RWPE1 (cell line): ENCODE measurements at regions not wholly inside any gene's neighbourhood (a gene's known extent, or its start where the extent isn't known, plus 50 kb on each side); places are given as distances from the start of the nearest gene placed in this dataset.
"Not testable (repeated sequence)": the region's sequence is repeated elsewhere in the genome, so short reads cannot be mapped to it uniquely, and the experiment has no call there.

Experiments used
- CTCF ChIA-PET: fragments of 350-600 bp; sonication (Branson Sonifier 250); formaldehyde crosslinking; extraction: SDS; loops from one replicate; lab custom pipeline; 2021; lab: Yijun Ruan, JAX
- POLR2A ChIA-PET: fragments of 400-600 bp; formaldehyde crosslinking; extraction: SDS; loops from one replicate; lab custom pipeline; 2020; ENCODE audit warnings: antibody characterized with exemption; ENCODE audit not compliant: low non-redundant PET; lab: Yijun Ruan, JAX
- DNase-seq: peaks from one replicate; pipeline ENCODE4 v3.0.0; 2012; ENCODE audit warnings: low spot score
- H3K27ac ChIP-seq: fragments of 450-650 bp; 2 replicates; pipeline ENCODE4 v1.5.1; 2017
- TF ChIP-seq, protein P1 (sequence below): fragments of 450-650 bp; conservative IDR thresholded peaks from 2 replicates; pipeline ENCODE4 v1.5.1; 2017; ENCODE audit warnings: low read depth, mild to moderate bottlenecking

DNA sequence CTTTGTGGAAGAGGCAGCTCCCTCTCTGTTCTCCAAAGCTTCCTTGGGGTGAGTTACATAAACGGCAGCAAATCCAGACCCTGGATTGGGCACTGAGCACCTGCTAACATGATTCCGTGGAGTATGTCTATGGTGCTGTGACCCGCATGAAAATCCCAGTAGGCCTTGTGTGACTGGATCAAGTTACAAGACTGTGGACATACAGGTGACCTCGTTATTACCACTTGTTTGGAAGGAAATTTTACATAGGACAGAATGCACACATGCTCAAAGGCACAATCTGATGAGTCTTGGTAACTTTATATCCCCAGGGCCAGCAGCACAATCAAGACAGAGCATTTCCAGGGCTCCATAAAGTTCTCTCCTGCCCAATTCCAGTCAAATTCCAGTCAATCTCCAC lies 120.2 kb upstream of the OTOS start:
- DNase-seq, result no peak
- POLR2A ChIA-PET, result no interaction called here
- TF ChIP-seq, protein P1, sequence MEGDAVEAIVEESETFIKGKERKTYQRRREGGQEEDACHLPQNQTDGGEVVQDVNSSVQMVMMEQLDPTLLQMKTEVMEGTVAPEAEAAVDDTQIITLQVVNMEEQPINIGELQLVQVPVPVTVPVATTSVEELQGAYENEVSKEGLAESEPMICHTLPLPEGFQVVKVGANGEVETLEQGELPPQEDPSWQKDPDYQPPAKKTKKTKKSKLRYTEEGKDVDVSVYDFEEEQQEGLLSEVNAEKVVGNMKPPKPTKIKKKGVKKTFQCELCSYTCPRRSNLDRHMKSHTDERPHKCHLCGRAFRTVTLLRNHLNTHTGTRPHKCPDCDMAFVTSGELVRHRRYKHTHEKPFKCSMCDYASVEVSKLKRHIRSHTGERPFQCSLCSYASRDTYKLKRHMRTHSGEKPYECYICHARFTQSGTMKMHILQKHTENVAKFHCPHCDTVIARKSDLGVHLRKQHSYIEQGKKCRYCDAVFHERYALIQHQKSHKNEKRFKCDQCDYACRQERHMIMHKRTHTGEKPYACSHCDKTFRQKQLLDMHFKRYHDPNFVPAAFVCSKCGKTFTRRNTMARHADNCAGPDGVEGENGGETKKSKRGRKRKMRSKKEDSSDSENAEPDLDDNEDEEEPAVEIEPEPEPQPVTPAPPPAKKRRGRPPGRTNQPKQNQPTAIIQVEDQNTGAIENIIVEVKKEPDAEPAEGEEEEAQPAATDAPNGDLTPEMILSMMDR, result no peak
- no peak overlapping the region for H3K27ac ChIP-seq
- CTCF ChIA-PET, result interaction anchor here (0.6 kb wide), 1 partner anchor 103 kb away, joined by 4 read pairs; no protein-coding TSS in a partner anchor

DNA sequence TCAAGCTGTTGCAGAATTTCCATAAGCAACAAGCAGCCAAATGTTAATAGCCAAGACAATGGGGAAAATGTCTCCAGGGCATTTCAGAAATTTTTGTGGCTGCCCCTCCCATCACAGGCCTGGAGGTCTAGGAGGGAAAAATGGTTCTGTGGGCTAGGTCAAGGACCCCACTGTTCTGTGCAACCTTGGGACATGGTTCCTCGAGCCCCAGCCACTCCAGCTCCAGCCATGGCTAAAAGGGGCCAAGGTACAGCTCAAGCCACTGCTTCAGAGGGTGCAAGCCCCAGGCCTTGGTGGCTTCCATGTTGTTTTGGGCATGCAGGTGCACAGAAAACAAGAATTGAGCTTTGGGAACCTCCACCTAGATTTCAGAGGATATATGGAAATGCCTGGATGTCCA lies 122.1 kb upstream of the OTOS start:
- H3K27ac ChIP-seq, POLR2A ChIA-PET, CTCF ChIA-PET, DNase-seq: not testable (repeated sequence)

DNA sequence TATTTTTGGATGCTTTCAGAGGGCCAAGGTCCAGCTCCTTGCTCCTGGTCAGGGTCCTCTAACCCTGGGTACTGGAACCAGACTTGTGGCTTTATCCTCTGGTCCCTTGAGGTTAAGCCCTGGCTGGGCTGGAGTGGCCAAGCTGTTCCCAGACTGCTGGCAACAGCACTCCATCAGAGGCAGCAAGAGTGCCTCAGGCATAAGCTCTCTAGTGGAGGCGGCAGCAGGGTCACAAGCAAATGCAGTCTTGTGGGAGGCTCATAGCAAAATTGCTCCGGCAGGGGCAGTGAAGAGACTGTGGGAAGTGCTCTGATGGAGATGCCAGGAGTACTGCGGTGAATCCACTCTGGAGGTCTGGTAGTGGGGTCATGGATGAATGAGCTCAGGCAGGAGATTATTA lies 128.9 kb upstream of the OTOS start:
- H3K27ac ChIP-seq, result no peak overlapping the region
- DNase-seq, result no peak
- POLR2A ChIA-PET, result no interaction called here
- CTCF ChIA-PET, result interaction anchor here (0.6 to 0.8 kb wide), 3 partner anchors 10 to 173 kb away, joined by 3 to 4 read pairs (median 3); no protein-coding TSS in a partner anchor
- TF ChIP-seq, protein P1, result no peak

DNA sequence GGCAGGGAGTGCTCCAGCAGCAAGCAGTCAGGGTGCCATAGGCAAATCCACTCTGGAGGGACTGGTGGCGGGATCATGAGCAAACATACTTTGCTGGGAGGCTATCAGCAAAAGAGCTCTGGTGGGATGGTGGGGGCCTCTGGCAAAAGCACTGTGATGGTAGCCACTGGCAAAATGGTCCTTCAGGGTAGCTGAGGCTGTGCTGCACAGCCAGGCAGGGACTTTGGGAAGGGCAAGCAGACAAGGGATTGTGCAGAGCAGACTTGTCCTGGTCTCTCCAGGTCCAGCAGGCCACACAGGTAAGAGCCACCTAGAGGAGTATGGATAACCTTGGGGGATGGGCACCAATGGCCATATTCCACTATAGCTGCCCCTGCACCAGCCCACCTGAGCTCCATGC lies 129.4 kb upstream of the OTOS start:
- no peak for DNase-seq
- H3K27ac ChIP-seq, result no peak overlapping the region
- TF ChIP-seq, protein P1, result no peak
- ChIA-PET POLR2A (no interaction called here), CTCF (interaction anchor here (0.6 to 0.7 kb wide), 2 partner anchors 9 to 11 kb away, joined by 3 read pairs; no protein-coding TSS in a partner anchor)

DNA sequence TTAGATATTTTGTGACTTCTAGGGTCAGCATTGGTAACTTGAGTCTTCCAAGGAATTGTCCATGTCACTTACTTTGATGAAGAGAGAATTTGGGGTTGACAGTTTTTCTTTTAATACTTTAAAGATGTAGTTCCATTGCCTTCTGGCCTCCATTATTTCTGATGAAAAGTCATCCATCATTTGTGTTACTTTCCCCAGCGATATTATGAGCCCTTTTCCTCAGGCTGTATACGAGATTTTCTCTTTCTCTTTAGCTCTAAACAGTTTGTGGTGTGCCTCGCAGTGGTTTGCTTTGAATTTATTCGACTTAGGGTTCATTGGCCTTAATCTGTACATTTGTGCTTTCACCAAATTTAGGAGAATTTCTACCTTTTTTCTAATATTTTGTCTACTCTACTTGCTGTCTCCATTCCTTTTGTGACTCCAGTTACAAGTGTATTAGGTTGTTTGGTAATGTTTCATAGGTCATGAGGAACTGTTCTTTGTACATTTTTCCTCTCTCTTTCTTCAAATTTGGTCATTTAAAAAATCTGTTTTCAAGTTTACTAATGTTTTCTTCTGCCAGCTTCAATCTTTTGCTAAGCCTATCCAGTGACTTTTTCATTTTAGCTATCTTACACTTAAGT lies 131.4 kb upstream of the OTOS start:
- TF ChIP-seq, protein P1, result no peak
- no peak for DNase-seq
- POLR2A ChIA-PET, result interaction anchor here (0.5 kb wide), 1 partner anchor 1341 kb away, joined by 3 read pairs; no protein-coding TSS in a partner anchor
- H3K27ac ChIP-seq, result no peak overlapping the region
- CTCF ChIA-PET, result interaction anchor here (0.5 kb wide), 1 partner anchor 16 kb away, joined by 3 read pairs; no protein-coding TSS in a partner anchor

DNA sequence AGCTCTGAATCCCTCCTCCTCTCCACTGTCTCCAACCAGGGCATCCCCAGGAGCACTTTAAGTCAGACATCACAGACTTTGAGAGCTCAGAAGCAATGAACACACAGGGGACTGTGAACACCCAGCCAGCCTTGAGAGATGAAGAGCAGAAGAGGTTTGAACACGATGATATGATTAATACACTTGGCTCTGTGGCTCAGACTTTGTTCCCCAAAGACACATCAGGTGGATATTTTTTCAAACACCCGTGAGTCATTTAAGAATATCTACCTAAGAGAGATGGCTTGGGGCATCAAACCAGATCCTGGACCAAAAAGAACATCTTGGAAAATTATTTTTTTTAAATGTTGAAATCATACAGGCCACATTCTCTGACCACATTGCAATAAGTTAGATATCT lies 134.9 kb upstream of the OTOS start:
- no peak for DNase-seq
- TF ChIP-seq, protein P1, result no peak
- POLR2A ChIA-PET, result no interaction called here
- CTCF ChIA-PET, result no interaction called here
- H3K27ac ChIP-seq, result no peak overlapping the region
